GM21786 (cell line): ENCODE measurements at regions not wholly inside any gene's neighbourhood (a gene's known extent, or its start where the extent isn't known, plus 50 kb on each side); places are given as distances from the start of the nearest gene placed in this dataset.

Source experiments
- ATAC-seq: cut with Tn5 transposase; IDR thresholded peaks from one replicate; pipeline ENCODE4 v1.9.1; 2021; ENCODE audit not compliant: unreplicated experiment

DNA sequence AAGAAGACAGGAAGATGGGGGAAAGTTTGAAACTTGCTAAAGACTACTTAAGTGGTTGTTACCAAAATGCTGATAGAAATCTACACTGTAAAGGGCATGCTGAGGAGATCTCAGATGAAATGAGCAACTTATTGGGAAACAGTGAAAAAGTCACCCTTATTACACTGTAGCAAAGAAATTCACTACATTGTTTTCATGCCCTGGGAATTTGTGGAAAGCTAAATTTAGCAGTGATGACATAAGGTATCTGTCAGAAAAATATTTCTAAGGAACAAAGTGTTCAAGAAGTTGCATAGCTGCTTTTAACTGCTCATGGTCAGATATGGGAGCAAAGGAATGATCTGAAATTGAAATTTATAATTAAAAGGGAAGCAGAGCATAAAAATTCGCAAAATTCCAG is 702.4 kb upstream of the LRRC4C start:
- ATAC-seq = no peak

GRCh38 chr11:42169191-42169590 is 709.7 kb upstream of the LRRC4C start:
- no peak for ATAC-seq

DNA sequence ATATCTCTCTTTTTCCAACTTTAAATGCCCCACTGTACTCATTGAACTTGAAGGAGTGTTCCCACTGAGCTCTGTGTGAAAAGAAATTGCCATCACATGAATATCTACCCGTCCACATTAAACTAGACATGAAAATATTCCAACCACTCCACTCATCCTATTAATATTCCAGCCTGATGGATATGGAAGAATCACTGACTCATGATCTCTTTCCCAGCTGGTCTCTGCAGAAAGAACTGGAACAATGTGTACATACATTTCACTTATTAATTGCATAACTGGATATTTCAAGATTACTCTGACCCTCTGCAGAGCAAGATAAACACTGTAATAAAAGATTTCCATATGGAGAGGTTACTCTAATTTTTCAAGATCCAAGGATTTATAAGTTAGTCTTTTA is 711.1 kb upstream of the LRRC4C start:
- ATAC-seq = no peak

GRCh38 chr11:42171046-42171445 is 711.6 kb upstream of the LRRC4C start:
- no peak for ATAC-seq

DNA sequence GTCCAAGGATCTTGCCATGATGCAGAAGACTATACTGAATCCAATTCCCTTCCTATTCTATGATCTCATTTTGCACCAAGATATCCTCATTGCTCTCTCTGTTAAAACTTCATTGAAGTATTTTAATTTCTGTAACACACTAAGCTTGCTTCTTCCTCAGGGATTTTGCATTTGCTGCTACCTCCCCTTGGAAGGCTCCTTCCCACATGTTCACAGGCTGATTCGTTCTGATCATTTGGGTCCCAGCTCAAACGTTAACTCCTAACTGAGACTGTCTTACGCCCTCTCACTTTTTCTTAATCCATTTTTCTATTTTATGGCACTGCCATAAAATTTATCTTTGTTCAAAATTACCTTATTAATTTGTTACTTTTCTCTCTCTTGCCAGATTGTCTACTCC is 713.0 kb upstream of the LRRC4C start:
- ATAC-seq = no peak

GRCh38 chr11:42175203-42175602 is 715.8 kb upstream of the LRRC4C start:
- no peak for ATAC-seq

DNA sequence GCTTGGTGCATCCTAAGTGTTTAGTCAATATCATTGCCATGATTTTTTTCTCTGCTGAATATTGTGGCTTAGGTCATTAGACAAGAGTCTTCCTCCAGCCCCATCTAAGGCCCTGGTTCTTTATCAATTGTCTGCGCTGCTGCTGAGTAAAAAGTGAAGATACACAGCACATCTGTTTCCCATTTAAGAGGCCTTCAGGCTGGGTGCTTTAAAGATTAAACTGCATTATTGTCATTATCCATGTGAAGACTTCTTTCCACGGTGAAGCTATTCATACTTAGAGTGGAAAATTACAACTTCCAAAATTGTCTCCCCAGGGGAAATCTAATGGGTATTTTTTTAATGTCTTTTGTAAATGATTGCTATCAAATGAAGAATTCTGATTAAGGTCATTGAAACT is 719.8 kb upstream of the LRRC4C start:
- no peak for ATAC-seq

DNA sequence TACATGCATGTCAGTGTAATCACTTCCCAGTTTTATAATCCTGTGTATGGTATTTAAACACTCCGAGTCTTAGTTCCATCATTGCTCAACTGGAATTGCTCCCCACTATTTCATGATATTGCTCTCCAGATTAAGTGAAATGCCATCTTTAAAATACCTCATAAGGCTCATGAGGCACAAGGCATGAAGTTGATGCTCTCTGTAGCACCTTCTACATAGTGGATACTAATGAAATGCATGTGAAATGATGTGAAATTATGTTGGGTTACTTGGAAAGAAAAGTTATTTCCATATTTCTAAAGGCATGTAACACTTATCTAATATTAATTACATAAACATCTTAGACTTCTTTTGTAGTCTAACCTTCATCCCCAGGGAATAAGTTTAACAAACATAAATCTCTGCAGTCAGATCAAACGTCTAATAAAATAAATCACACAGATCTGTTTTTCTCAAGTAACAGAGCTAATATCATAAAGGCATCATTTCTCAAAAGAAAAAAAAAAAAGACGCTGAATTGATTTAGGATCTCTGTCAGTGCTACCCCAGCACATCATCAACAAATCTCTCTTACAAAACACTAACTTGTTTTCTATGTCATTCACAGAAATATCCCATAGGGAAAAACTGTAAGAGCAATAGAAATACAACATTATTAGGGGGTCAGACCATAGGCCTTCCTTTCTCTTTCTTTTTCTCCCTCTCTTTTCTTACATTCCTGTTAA is 736.0 kb upstream of the LRRC4C start:
- ATAC-seq = no peak

- ATAC-seq = no peak
Measured at GRCh38 chr11:42200311-42200710, 740.9 kb upstream of the LRRC4C start.

DNA sequence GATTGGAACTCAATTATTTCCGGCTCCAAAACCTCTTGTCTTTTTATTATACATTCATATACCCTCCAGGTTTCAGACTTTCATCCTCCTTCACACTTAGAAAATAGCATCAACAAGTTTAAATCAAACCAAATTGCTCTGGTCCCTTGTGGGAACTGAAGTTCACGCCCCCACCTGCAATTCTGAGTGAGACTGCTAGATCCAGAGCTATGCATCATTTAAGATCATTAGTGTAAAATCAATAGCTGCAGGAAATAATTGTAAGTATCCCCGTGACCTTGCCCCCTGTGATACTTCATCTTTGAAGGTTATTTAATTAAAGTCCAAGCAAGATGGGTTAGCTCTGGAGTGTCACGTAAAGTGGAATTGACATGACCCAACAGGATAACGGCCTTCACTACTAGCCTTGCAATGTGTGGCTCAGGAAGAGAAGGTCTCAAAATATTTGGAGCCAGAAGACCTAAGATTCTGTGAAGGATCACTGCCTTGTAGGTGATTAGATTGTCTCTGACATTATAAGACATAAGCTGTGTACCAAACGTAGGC is 742.2 kb upstream of the LRRC4C start:
- no peak for ATAC-seq

DNA sequence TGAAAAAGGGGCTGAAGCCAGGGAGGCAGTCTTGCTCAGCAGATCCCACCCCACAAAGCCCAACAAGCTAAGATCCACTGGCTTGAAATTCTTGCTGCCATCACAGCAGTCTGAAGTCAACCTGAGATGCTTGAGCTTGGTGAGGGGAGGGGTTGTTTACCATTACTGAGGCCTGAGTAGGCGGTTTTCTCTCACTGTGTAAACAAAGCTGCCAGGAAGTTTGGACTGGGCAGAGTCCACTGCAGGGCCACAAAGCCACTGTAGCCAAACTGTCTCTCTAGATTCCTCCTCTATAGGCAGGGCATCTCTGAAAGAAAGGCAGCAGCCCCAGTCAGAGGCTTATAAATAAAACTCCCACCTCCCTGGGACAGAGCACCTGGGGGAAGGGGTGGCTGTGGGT is 746.1 kb upstream of the LRRC4C start:
- no peak for ATAC-seq

DNA sequence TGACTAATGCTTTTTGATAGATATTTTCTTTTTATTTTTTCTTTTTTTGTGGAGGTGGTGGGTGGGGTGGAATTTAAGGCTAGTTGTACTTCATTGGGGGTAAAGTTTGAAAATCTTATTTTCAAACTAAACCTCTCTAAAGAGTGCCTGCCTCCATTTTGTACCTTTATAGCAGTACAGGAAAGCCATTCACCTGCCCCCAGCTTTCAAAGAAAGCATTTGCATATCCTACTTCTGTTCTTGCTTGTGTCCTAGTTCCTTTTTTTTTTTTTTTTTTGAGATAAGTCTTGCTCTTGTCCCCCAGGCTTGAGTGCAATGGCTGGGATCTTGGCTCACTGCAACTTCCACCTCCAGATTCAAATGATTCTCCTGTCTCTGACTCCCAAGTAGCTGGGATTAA is 766.2 kb upstream of the LRRC4C start:
- ATAC-seq = no peak

GRCh38 chr11:42232673-42233072 is 773.2 kb upstream of the LRRC4C start:
- no peak for ATAC-seq

- no peak for ATAC-seq
Measured at GRCh38 chr11:42234451-42234951, 775.0 kb upstream of the LRRC4C start.

DNA sequence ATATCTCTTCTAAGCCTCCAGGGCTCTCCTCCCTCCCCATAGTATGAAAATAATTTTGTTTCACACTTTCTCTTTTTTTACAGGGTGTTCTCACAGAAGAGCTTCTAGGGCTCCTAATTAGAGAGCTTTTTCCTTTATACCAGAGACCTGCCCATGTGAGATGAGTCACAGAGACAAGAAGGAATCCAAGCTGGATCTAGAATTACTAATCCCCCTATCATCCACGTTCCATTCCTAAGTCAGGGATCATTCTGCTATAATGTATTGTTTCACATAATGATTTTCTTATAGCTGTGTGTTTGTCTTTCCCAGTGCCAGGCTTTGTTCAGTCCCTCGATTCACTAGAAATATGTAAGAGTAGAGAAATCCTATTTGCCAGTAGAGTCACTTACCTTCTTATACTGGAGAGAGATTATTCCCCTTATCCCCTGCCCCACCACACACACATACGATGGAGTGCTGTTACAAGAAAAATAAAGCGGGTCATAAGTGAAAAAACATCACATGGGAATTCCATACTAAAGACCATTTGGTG is 778.3 kb upstream of the LRRC4C start:
- ATAC-seq = no peak

GRCh38 chr11:42239188-42239587 is 779.7 kb upstream of the LRRC4C start:
- ATAC-seq = no peak

DNA sequence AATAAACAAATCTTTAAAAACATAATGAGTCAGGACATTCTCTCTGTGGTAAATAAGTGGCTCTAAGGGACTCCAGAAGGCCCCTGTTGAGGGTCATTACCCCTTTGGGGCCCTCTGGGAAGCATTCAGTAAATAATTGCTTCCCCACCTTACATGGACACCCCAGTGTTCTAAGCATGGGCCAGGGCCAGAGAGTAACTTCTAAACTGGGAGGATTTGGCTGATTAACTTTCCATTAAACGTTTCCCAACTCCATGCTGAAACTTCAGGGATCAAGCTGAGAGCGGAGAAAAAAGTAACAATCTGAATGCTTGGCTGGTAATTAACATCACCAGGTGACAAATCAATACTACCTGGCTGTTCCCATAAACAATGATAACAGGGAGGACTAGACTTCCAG is 783.9 kb upstream of the LRRC4C start:
- ATAC-seq = no peak

- ATAC-seq = no peak
Measured at GRCh38 chr11:42244376-42244775, 784.9 kb upstream of the LRRC4C start.

- no peak for ATAC-seq
Measured at GRCh38 chr11:42249401-42249800, 789.9 kb upstream of the LRRC4C start.

- ATAC-seq = no peak
Measured at GRCh38 chr11:42249956-42250355, 790.5 kb upstream of the LRRC4C start.

DNA sequence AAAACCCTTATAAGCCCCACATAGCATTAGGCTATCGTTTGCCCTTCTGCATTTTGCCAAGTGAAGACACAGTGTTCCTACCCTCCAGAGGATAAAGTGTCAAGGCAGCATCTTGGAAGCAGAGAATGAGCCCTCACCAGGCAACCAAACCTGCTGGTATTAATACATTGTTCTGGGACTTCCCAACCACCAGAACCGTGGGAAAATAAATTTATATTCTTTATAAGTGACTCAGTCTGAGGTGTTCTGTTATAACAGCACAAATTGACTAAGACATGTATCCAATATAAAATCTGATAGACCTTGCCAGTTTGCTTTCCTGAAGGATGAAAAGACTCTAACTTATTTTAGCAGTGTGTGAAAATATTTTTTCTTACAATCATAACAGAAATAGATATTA is 792.5 kb upstream of the LRRC4C start:
- ATAC-seq = no peak

DNA sequence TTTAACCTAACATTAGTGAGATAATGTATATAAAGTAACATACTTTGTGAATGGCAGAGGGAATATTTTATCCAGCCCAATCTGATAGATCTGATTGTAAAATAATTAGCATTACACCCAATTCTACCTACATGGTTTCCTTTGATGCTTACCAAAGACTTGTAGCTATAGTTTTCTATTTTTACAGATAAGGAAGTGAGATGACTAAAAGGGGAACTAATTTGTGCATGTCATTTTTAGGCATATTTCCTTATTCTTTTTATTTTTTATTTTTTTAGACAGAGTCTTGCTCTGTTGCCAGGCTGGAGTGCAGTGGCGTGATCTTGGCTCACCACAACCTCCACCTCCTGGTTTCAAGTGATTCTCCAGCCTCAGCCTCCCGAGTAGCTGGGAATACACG is 793.7 kb upstream of the LRRC4C start:
- ATAC-seq = no peak

DNA sequence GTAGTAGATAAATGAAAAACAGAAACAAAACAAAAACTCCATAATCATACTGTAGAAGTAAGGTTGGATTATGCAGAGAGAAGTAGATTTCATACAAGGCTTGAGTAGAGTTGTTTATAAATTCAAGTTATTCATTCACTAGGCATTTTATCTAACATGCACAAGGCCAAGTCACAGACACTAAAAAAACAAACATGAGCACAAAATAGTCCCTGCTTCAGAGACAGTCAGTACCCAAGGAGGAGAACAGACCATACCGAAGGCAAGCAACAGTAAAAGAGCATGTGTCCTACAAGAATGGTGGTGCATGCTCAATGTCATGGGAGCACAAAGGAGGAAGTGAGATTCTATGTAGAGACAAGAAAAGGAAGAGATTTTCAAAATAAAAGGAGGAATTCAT is 796.5 kb upstream of the LRRC4C start:
- ATAC-seq = no peak
